Neural cell (in vitro differentiated cells): ENCODE measurements at regions not wholly inside any gene's neighbourhood (a gene's known extent, or its start where the extent isn't known, plus 50 kb on each side); places are given as distances from the start of the nearest gene placed in this dataset.

Experiments used
- H2AFZ ChIP-seq: fragments of 200-600, 300-800 bp; sonication (generic), shearing (Covaris generic); 2 replicates; pipeline ENCODE4 v1.6.0; 2014; ENCODE audit warnings: low read depth, mild to moderate bottlenecking, antibody characterized with exemption, low read length, moderate library complexity
- H3F3A ChIP-seq: fragments of 200-600 bp; shearing (Covaris generic); 2 replicates; pipeline ENCODE4 v1.6.1; 2016; ENCODE audit warnings: mild to moderate bottlenecking, moderate library complexity, mixed read lengths, antibody characterized with exemption, low read length; ENCODE audit not compliant: insufficient read depth, poor library complexity, severe bottlenecking
- H3K27ac ChIP-seq: fragments of 200-600, 300-800 bp; sonication (generic), shearing (Covaris generic); 2 replicates; pipeline ENCODE4 v1.5.1; 2014; ENCODE audit warnings: mild to moderate bottlenecking, low read length, moderate library complexity
- H3K27me3 ChIP-seq: fragments of 300-800, 200-600 bp; sonication (generic), shearing (Covaris generic); 2 replicates; pipeline ENCODE4 v1.6.0; 2014; ENCODE audit warnings: mild to moderate bottlenecking, low read depth, low read length, moderate library complexity; ENCODE audit not compliant: insufficient read depth
- H3K36me3 ChIP-seq: fragments of 300-800, 200-600 bp; sonication (generic), shearing (Covaris generic); 2 replicates; pipeline ENCODE4 v1.5.1; 2014; ENCODE audit warnings: mild to moderate bottlenecking, antibody characterized with exemption, low read length, moderate library complexity; ENCODE audit not compliant: insufficient read depth
- H3K4me2 ChIP-seq: fragments of 300-800, 200-600 bp; sonication (generic), shearing (Covaris generic); 2 replicates; pipeline ENCODE4 v1.6.0; 2014; ENCODE audit warnings: mild to moderate bottlenecking, low read length
- H3K4me3 ChIP-seq: fragments of 300-800, 200-600 bp; sonication (generic), shearing (Covaris generic); 2 replicates; pipeline ENCODE4 v1.5.1; 2014; ENCODE audit warnings: mild to moderate bottlenecking, low read length, moderate library complexity
- H3K79me2 ChIP-seq: fragments of 200-600 bp; shearing (Covaris generic); replicated peaks from 2 replicates; pipeline ENCODE4 v1.6.0; 2014; ENCODE audit warnings: mild to moderate bottlenecking, low read length, moderate library complexity; ENCODE audit not compliant: insufficient read depth
- H3K9ac ChIP-seq: fragments of 300-800, 200-600 bp; sonication (generic), shearing (Covaris generic); 2 replicates; pipeline ENCODE4 v1.6.1; 2016; ENCODE audit warnings: mild to moderate bottlenecking, low read length, mixed read lengths
- H3K9me2 ChIP-seq: fragments of 200-600 bp; shearing (Covaris generic); 2 replicates; pipeline ENCODE4 v1.6.1; 2016; ENCODE audit warnings: mild to moderate bottlenecking, low read length, mixed read lengths; ENCODE audit not compliant: insufficient read depth
- H3K9me3 ChIP-seq: fragments of 200-600, 300-800 bp; sonication (generic), shearing (Covaris generic); 2 replicates; pipeline ENCODE4 v1.6.1; 2016; ENCODE audit warnings: mild to moderate bottlenecking, mixed run types, low read length, moderate library complexity, mixed read lengths
- H4K20me1 ChIP-seq: fragments of 200-600 bp; shearing (Covaris generic); 2 replicates; pipeline ENCODE4 v1.6.1; 2016; ENCODE audit warnings: mild to moderate bottlenecking, mixed run types; ENCODE audit not compliant: insufficient read depth
- CTCF ChIP-seq: fragments of 450-650 bp; IDR thresholded peaks from 2 replicates; pipeline ENCODE4 v1.5.1; 2014; ENCODE audit warnings: antibody characterized with exemption, mild to moderate bottlenecking, moderate library complexity; ENCODE audit not compliant: poor library complexity, severe bottlenecking
- EP300 ChIP-seq: fragments of 450-650 bp; conservative IDR thresholded peaks from 2 replicates; pipeline ENCODE4 v1.6.1; 2014; ENCODE audit warnings: antibody characterized with exemption, mild to moderate bottlenecking, moderate library complexity; ENCODE audit not compliant: poor library complexity, severe bottlenecking
- EZH2 ChIP-seq: fragments of 200-600, 300-800 bp; shearing (Covaris generic), sonication (generic); IDR thresholded peaks from 2 replicates; pipeline ENCODE4 v1.6.1; 2014; ENCODE audit warnings: antibody characterized with exemption, low read length, borderline replicate concordance, mild to moderate bottlenecking; ENCODE audit not compliant: insufficient read depth, poor library complexity, severe bottlenecking
- MXI1 ChIP-seq: fragments of 450-650 bp; conservative IDR thresholded peaks from 2 replicates; pipeline ENCODE4 v1.6.1; 2014; ENCODE audit warnings: antibody characterized with exemption, mild to moderate bottlenecking; ENCODE audit not compliant: poor library complexity, severe bottlenecking
- POLR2AphosphoS5 ChIP-seq: IDR thresholded peaks from 2 replicates; pipeline ENCODE4 v1.6.1; 2012
- RAD21 ChIP-seq: fragments of 450-650 bp; conservative IDR thresholded peaks from 2 replicates; pipeline ENCODE4 v1.6.1; 2014; ENCODE audit warnings: antibody characterized with exemption, mild to moderate bottlenecking, moderate library complexity
- REST ChIP-seq: IDR thresholded peaks from 2 replicates; pipeline ENCODE4 v1.6.1; 2012; ENCODE audit warnings: borderline replicate concordance
- SMC3 ChIP-seq: fragments of 450-650 bp; conservative IDR thresholded peaks from 2 replicates; pipeline ENCODE4 v1.6.1; 2014; ENCODE audit warnings: antibody characterized with exemption, mild to moderate bottlenecking, moderate library complexity; ENCODE audit not compliant: poor library complexity
- TAF1 ChIP-seq: IDR thresholded peaks from 2 replicates; pipeline ENCODE4 v1.6.1; 2012; ENCODE audit warnings: low read depth

- H3K9me2 ChIP-seq: no peaks in the 10 kb centered on the region
- H3K4me2 ChIP-seq: no peak overlapping the region
- no peak overlapping the region for H3K9ac ChIP-seq
These were observed 87.4 kb downstream of the FOXL3 start for GRCh38 chr7:377080-378040.

GRCh38 chr7:378041-378420 is 88.1 kb downstream of the FOXL3 start:
- Histone ChIP-seq H3K79me2 (no peaks in the 10 kb centered on the region), H3F3A (no peaks in the 10 kb centered on the region), H3K27me3 (no peaks in the 10 kb centered on the region), H3K27ac (no peak overlapping the region), H3K9me2 (no peaks in the 10 kb centered on the region), H3K9ac (no peak overlapping the region), H2AFZ (no peak overlapping the region), H3K36me3 (no peaks in the 10 kb centered on the region), H4K20me1 (no peaks in the 10 kb centered on the region), H3K4me3 (no peak overlapping the region), H3K9me3 (no peaks in the 10 kb centered on the region), H3K4me2 (no peak overlapping the region)
- TF ChIP-seq EZH2 (no peak), MXI1 (no peak), TAF1 (no peak), SMC3 (no peak), POLR2AphosphoS5 (no peak), CTCF (no peak), RAD21 (no peak), EP300 (no peak), REST (no peak)

More at GRCh38 chr7:377080-378040, 87.4 kb downstream of the FOXL3 start:
- Histone ChIP-seq H3F3A (no peaks in the 10 kb centered on the region), H2AFZ (no peak overlapping the region), H3K27ac (no peak overlapping the region), H3K27me3 (no peaks in the 10 kb centered on the region), H3K4me3 (no peak overlapping the region), H3K36me3 (no peaks in the 10 kb centered on the region), H3K9me3 (no peaks in the 10 kb centered on the region), H3K79me2 (no peaks in the 10 kb centered on the region), H4K20me1 (no peaks in the 10 kb centered on the region)
- TF ChIP-seq SMC3 (no peak), EP300 (no peak), EZH2 (no peak), REST (no peak), TAF1 (no peak), RAD21 (no peak), MXI1 (no peak)
